K562 (cell line): ENCODE measurements at regions not wholly inside any gene's neighbourhood (a gene's known extent, or its start where the extent isn't known, plus 50 kb on each side); places are given as distances from the start of the nearest gene placed in this dataset.

Source experiments
- ATAC-seq: fragments of 200-7000 bp; cut with Tn5 transposase; 3 replicates; pipeline ENCODE4 v1.9.1; 2020; ENCODE audit warnings: moderate library complexity
- BruUV-seq: library from RNA; stranded (reverse); fragments of 400-500 nt; replicated peaks from 2 replicates; lab custom pipeline; 2021; lab: Mats Ljungman, UMichigan
- CTCF ChIA-PET: fragments of 300-600 bp; formaldehyde crosslinking; extraction: SDS; loops from one replicate; lab custom pipeline; 2021; ENCODE audit warnings: low intra/inter-chr PET ratio; lab: Yijun Ruan, JAX
- POLR2A ChIA-PET: fragments of 300-600, 350-650 bp; sonication (Branson Sonifier 250); formaldehyde crosslinking; extraction: SDS; loops from one replicate; lab custom pipeline; 2021; ENCODE audit warnings: antibody characterized with exemption, inconsistent platforms; lab: Yijun Ruan, JAX
- DNase-seq, 4 experiments: peaks; one replicate each; pipeline versions ENCODE4 v3.0.0 to v3.0.0-alpha.2; 2011 to 2018; ENCODE audit warnings: low spot score in 3 of 4, mixed read lengths in 3 of 4; ENCODE audit errors: extremely low read depth in 1 of 4
- FAIRE-seq: peaks from 2 replicates; lab custom pipeline; 2011; peaks lifted over from hg19 to GRCh38; lab: Jason Lieb, UNC
- H2AFZ ChIP-seq: 2 replicates; pipeline ENCODE4 v1.6.0; 2011; ENCODE audit warnings: low read depth, low read length, control low read depth, inconsistent platforms
- H3K27ac ChIP-seq: fragments of 200-600 bp; 3 replicates; pipeline ENCODE4 v1.8.0; 2011; ENCODE audit warnings: low read depth, mild to moderate bottlenecking, control low read depth, inconsistent platforms, low read length, moderate library complexity, mixed read lengths; ENCODE audit errors: extremely low read depth
- H3K27me3 ChIP-seq, 2 experiments: fragments of 300-600 bp in 1 of 2; 2 replicates in 1 of 2; 3 replicates in 1 of 2; pipeline versions ENCODE4 v1.6.0 to v1.8.0; 2011; ENCODE audit warnings: inconsistent platforms in 2 of 2, low read length in 2 of 2, mild to moderate bottlenecking in 1 of 2, mixed read lengths in 1 of 2, moderate library complexity in 1 of 2; ENCODE audit not compliant: control insufficient read depth in 2 of 2, insufficient read depth in 2 of 2
- H3K36me3 ChIP-seq: fragments of 300-600 bp; 3 replicates; pipeline ENCODE4 v1.8.0; 2011; ENCODE audit warnings: mild to moderate bottlenecking, low read length, inconsistent platforms; ENCODE audit not compliant: control insufficient read depth, insufficient read depth
- H3K4me1 ChIP-seq, 2 experiments: fragments of 200-600 bp in 1 of 2; replicated peaks in 1 of 2; 2 replicates in 1 of 2; 3 replicates in 1 of 2; pipeline versions ENCODE4 v1.5.1 to v1.8.0; 2011; ENCODE audit warnings: inconsistent platforms in 2 of 2, low read length in 2 of 2, mild to moderate bottlenecking in 1 of 2, mixed read lengths in 1 of 2, moderate library complexity in 1 of 2; ENCODE audit not compliant: control insufficient read depth in 2 of 2, insufficient read depth in 2 of 2
- H3K4me2 ChIP-seq: 2 replicates; pipeline ENCODE4 v1.6.1; 2011; ENCODE audit warnings: low read length, control low read depth, inconsistent platforms, mixed read lengths; ENCODE audit not compliant: insufficient read depth
- H3K4me3 ChIP-seq: fragments of 200-600 bp; sonication (generic), shearing (Covaris generic); 2 replicates; pipeline ENCODE4 v1.5.1; 2016; ENCODE audit warnings: control low read depth, inconsistent platforms
- H3K79me2 ChIP-seq: fragments of 200-600 bp; 3 replicates; pipeline ENCODE4 v1.8.0; 2011; ENCODE audit warnings: low read length, inconsistent platforms; ENCODE audit not compliant: control insufficient read depth, insufficient read depth
- H3K9ac ChIP-seq, 2 experiments: 2 replicates each; pipeline versions ENCODE4 v1.6.0 to v1.6.1; 2011; ENCODE audit warnings: low read depth in 2 of 2, low read length in 2 of 2, control low read depth in 1 of 2, inconsistent platforms in 1 of 2, mild to moderate bottlenecking in 1 of 2, mixed read lengths in 1 of 2; ENCODE audit not compliant: insufficient read depth in 1 of 2
- H3K9me1 ChIP-seq: one replicate; pipeline ENCODE4 v1.6.0; 2011; ENCODE audit warnings: inconsistent platforms, mild to moderate bottlenecking, low read length, moderate library complexity; ENCODE audit not compliant: control insufficient read depth, insufficient read depth
- H3K9me3 ChIP-seq: replicated peaks from 2 replicates; pipeline ENCODE4 v1.5.1; 2011; ENCODE audit warnings: low read depth, low read length, inconsistent platforms; ENCODE audit not compliant: control insufficient read depth, insufficient read depth
- H4K20me1 ChIP-seq: replicated peaks from 2 replicates; pipeline ENCODE4 v1.6.1; 2011; ENCODE audit warnings: low read length, inconsistent platforms, mixed read lengths; ENCODE audit not compliant: control insufficient read depth, insufficient read depth
- ADNP ChIP-seq: fragments of 200-800 bp; sonication (Bioruptor generic); IDR thresholded peaks from 2 replicates; pipeline ENCODE4 v1.6.1; 2016; ENCODE audit warnings: missing genetic modification characterization, missing compliant biosample characterization
- CHCHD3 ChIP-seq: fragments of 250-450 bp; sonication (Bioruptor Pico); IDR thresholded peaks from 2 replicates; pipeline ENCODE4 v2.1.2; 2022; ENCODE audit warnings: mild to moderate bottlenecking
- CHD4 ChIP-seq: fragments of 200-600 bp; sonication (generic); IDR thresholded peaks from 3 replicates; pipeline ENCODE4 v1.6.1; 2012; ENCODE audit warnings: low read depth, mild to moderate bottlenecking, mixed read lengths, low read length, inconsistent platforms; ENCODE audit not compliant: insufficient read depth, insufficient replicate concordance, poor library complexity, severe bottlenecking
- CREB3L1 ChIP-seq: fragments of 450-650 bp; IDR thresholded peaks from 2 replicates; pipeline ENCODE4 v1.6.1; 2014; ENCODE audit warnings: low read depth, mild to moderate bottlenecking, moderate library complexity, borderline replicate concordance
- GTF2F1 ChIP-seq: IDR thresholded peaks from 2 replicates; pipeline ENCODE4 v1.6.1; 2011; ENCODE audit warnings: low read depth, low read length, improper control_type of control experiment
- JUNB ChIP-seq: fragments of 450-650 bp; formaldehyde crosslinking; conservative IDR thresholded peaks from 2 replicates; pipeline ENCODE4 v1.4.0; 2020; ENCODE audit warnings: mild to moderate bottlenecking
- NCOA4 ChIP-seq: fragments of 450-650 bp; IDR thresholded peaks from 2 replicates; pipeline ENCODE4 v1.6.1; 2018; ENCODE audit warnings: mild to moderate bottlenecking; ENCODE audit not compliant: partially characterized antibody
- NELFE ChIP-seq: IDR thresholded peaks from 2 replicates; pipeline ENCODE4 v1.6.1; 2011; ENCODE audit warnings: mild to moderate bottlenecking; ENCODE audit not compliant: insufficient read depth, insufficient read length
- NFXL1 ChIP-seq: fragments of 450-650 bp; formaldehyde crosslinking; IDR thresholded peaks from 2 replicates; pipeline ENCODE4 v1.4.0; 2021; ENCODE audit warnings: mild to moderate bottlenecking
- NR2C1 ChIP-seq, 2 experiments: fragments of 450-650 bp; IDR thresholded peaks; 2 replicates each; pipeline ENCODE4 v1.6.1; 2017; ENCODE audit warnings: mild to moderate bottlenecking in 2 of 2, antibody characterized with exemption in 1 of 2, inconsistent platforms in 1 of 2, missing compliant biosample characterization in 1 of 2, missing genetic modification characterization in 1 of 2
- PRPF4 ChIP-seq: fragments of 200-400 bp; formaldehyde crosslinking; IDR thresholded peaks from one replicate; pipeline ENCODE4 v1.6.1; 2017; ENCODE audit warnings: low read length, low read depth, mild to moderate bottlenecking; ENCODE audit not compliant: insufficient read depth, poor library complexity, severe bottlenecking
- PTTG1 ChIP-seq: fragments of 450-650 bp; IDR thresholded peaks from 2 replicates; pipeline ENCODE4 v1.6.1; 2016; ENCODE audit warnings: low read depth, mild to moderate bottlenecking, missing genetic modification characterization, missing compliant biosample characterization
- RHOXF2B ChIP-seq: fragments of 250-450 bp; sonication (Bioruptor Pico); conservative IDR thresholded peaks from 2 replicates; pipeline ENCODE4 v1.5.1; 2021
- YBX1 ChIP-seq: fragments of 450-650 bp; IDR thresholded peaks from 2 replicates; pipeline ENCODE4 v1.7.1; 2016; ENCODE audit warnings: mild to moderate bottlenecking
- ZBTB7A ChIP-seq: IDR thresholded peaks from 2 replicates; pipeline ENCODE4 v1.6.1; 2011; ENCODE audit warnings: low read depth, mild to moderate bottlenecking, low read length, moderate library complexity, borderline replicate concordance; ENCODE audit not compliant: control insufficient read depth
- ZBTB9 ChIP-seq: fragments of 450-650 bp; formaldehyde crosslinking; IDR thresholded peaks from 2 replicates; pipeline ENCODE4 v1.4.0; 2020; ENCODE audit warnings: mild to moderate bottlenecking, moderate library complexity
- ZNF780A ChIP-seq: fragments of 250-450 bp; sonication (Bioruptor Pico); IDR thresholded peaks from 2 replicates; pipeline ENCODE4 v1.5.0; 2021; ENCODE audit warnings: mild to moderate bottlenecking
- WGBS: fragments of 100-300 bp; shearing (Covaris generic); methylation state at CpG from one replicate; pipeline ENCODE4 v1.1.6; 2016; ENCODE audit warnings: low coverage, mixed read lengths; ENCODE audit not compliant: insufficient coverage; ENCODE audit errors: missing lambda C conversion rate; 5-methylcytosine and 5-hydroxymethylcytosine counted together
- in situ Hi-C: fragments of 300-500 bp; cut with MboI; formaldehyde crosslinking; loops from 4 replicates; pipeline ENCODE4 v1.15.0; 2018; ENCODE audit warnings: inconsistent platforms, mixed read lengths
- intact Hi-C: fragments of 100-400 bp; cut with micrococcal nuclease; formaldehyde crosslinking; loops from 2 replicates; pipeline ENCODE4 v1.14.2; 2022
- TF ChIP-seq, protein P1 (sequence below): IDR thresholded peaks from 2 replicates; pipeline ENCODE4 v1.6.1; 2012; ENCODE audit warnings: low read depth, low read length, improper control_type of control experiment, borderline replicate concordance

- no TSS peak for BruUV-seq
- 0% methylated on average over 6 of the region's 6 CpGs for WGBS
- Histone ChIP-seq H3K4me2 (no peak overlapping the region), H3K4me3 (no peak overlapping the region), H3K79me2 (no peaks in the 10 kb centered on the region), H3K27me3 (no peaks in the 10 kb centered on the region; a peak in 3 of 5 replicates), H3K9me3 (no peaks in the 10 kb centered on the region), H3K27ac (no peak overlapping the region), H3K4me1 (no peaks in the 10 kb centered on the region), H3K36me3 (no peaks in the 10 kb centered on the region), H4K20me1 (no peaks in the 10 kb centered on the region), H3K9me1 (no peaks in the 10 kb centered on the region), H3K9ac (no peak overlapping the region), H2AFZ (no peak overlapping the region)
- in situ Hi-C loops (no loop called here), intact Hi-C loops (no loop called here)
- ChIA-PET POLR2A (interaction anchor here (0.7 to 0.8 kb wide), 2 partner anchors 11 to 17 kb away, joined by 3 to 4 read pairs; no protein-coding TSS in a partner anchor), CTCF (no interaction called here)
- TF ChIP-seq CHD4 (no peak), NR2C1 (IDR thresholded peaks at IDR 0.05) (no peak), NR2C1 (tag; IDR thresholded peaks at IDR 0.05) (no peak), NCOA4 (no peak), ZBTB9 (no peak), NELFE (no peak), CREB3L1 (no peak), ADNP (tag) (no peak), JUNB (CRISPR knock-in tag) (no peak), ZBTB7A (no peak), CHCHD3 (CRISPR knock-in tag) (no peak), GTF2F1 (no peak), ZNF780A (CRISPR knock-in tag) (no peak), NFXL1 (no peak), PRPF4 (no peak), RHOXF2B (CRISPR knock-in tag) (no peak), YBX1 (no peak), PTTG1 (tag) (no peak)
- TF ChIP-seq, protein P1, sequence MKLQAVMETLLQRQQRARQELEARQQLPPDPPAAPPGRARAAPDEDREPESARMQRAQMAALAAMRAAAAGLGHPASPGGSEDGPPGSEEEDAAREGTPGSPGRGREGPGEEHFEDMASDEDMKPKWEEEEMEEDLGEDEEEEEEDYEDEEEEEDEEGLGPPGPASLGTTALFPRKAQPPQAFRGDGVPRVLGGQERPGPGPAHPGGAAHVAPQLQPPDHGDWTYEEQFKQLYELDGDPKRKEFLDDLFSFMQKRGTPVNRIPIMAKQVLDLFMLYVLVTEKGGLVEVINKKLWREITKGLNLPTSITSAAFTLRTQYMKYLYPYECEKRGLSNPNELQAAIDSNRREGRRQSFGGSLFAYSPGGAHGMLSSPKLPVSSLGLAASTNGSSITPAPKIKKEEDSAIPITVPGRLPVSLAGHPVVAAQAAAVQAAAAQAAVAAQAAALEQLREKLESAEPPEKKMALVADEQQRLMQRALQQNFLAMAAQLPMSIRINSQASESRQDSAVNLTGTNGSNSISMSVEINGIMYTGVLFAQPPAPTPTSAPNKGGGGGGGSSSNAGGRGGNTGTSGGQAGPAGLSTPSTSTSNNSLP: no peak
- DNase-seq: no peak
- FAIRE-seq: no peak
- no peak for ATAC-seq
These were observed 215.0 kb upstream of the AGAP1 start for GRCh38 chr2:235278771-235279355.
